HUES6 (cell line): ENCODE measurements at regions not wholly inside any gene's neighbourhood (a gene's known extent, or its start where the extent isn't known, plus 50 kb on each side); places are given as distances from the start of the nearest gene placed in this dataset.

ENCODE experiments used
- H3K27ac ChIP-seq: 2 replicates; pipeline ENCODE4 v1.7.0; 2013; ENCODE audit warnings: low read depth, mild to moderate bottlenecking, low read length, inconsistent platforms
- H3K27me3 ChIP-seq: 2 replicates; pipeline ENCODE4 v1.6.1; 2013; ENCODE audit warnings: low read length; ENCODE audit not compliant: control insufficient read depth, insufficient read depth
- H3K36me3 ChIP-seq: 2 replicates; pipeline ENCODE4 v1.6.1; 2013; ENCODE audit warnings: low read length; ENCODE audit not compliant: control insufficient read depth, insufficient read depth
- H3K4me1 ChIP-seq: 2 replicates; pipeline ENCODE4 v1.6.1; 2013; ENCODE audit warnings: low read length; ENCODE audit not compliant: control insufficient read depth, insufficient read depth
- H3K4me3 ChIP-seq: 2 replicates; pipeline ENCODE4 v1.5.1; 2013; ENCODE audit warnings: low read depth, low read length
- H3K9ac ChIP-seq: one replicate; pipeline ENCODE4 v1.6.1; 2013; ENCODE audit warnings: mild to moderate bottlenecking, low read length
- H3K9me3 ChIP-seq: 2 replicates; pipeline ENCODE4 v1.6.1; 2013; ENCODE audit warnings: low read depth, low read length; ENCODE audit not compliant: control insufficient read depth, insufficient read depth

- Histone ChIP-seq H3K27ac (no peak overlapping the region), H3K9ac (no peak overlapping the region), H3K4me3 (no peak overlapping the region), H3K9me3 (peaks cover 5% of the 10 kb centered on the region; the same call in 1 of the 2 replicates), H3K36me3 (no peaks in the 10 kb centered on the region), H3K27me3 (no peaks in the 10 kb centered on the region), H3K4me1 (no peaks in the 10 kb centered on the region)
Observed at GRCh38 chr14:36028665-36029064, 147.9 kb downstream of the PTCSC3 start.

GRCh38 chr14:36028218-36028617 is 148.3 kb downstream of the PTCSC3 start:
- Histone ChIP-seq H3K36me3 (no peaks in the 10 kb centered on the region), H3K9me3 (peaks cover 5% of the 10 kb centered on the region; the same call in 1 of the 2 replicates), H3K27ac (no peak overlapping the region), H3K9ac (no peak overlapping the region), H3K4me1 (no peaks in the 10 kb centered on the region), H3K4me3 (no peak overlapping the region), H3K27me3 (no peaks in the 10 kb centered on the region)

GRCh38 chr14:36027354-36027753 is 149.2 kb downstream of the PTCSC3 start:
- H3K4me3 ChIP-seq: no peak overlapping the region
- H3K4me1 ChIP-seq: no peaks in the 10 kb centered on the region
- H3K9me3 ChIP-seq: peaks cover 5% of the 10 kb centered on the region; the same call in 1 of the 2 replicates
- no peaks in the 10 kb centered on the region for H3K27me3 ChIP-seq
- no peak overlapping the region for H3K9ac ChIP-seq
- no peaks in the 10 kb centered on the region for H3K36me3 ChIP-seq
- H3K27ac ChIP-seq: no peak overlapping the region

- Histone ChIP-seq H3K9ac (no peak overlapping the region), H3K4me1 (no peaks in the 10 kb centered on the region), H3K27me3 (no peaks in the 10 kb centered on the region), H3K27ac (no peak overlapping the region), H3K4me3 (no peak overlapping the region), H3K36me3 (no peaks in the 10 kb centered on the region), H3K9me3 (no peaks in the 10 kb centered on the region)
Observed at GRCh38 chr14:36022765-36023410, 153.6 kb downstream of the PTCSC3 start.

GRCh38 chr14:36021591-36022320 is 154.8 kb downstream of the PTCSC3 start:
- no peak overlapping the region for H3K9ac ChIP-seq
- no peaks in the 10 kb centered on the region for H3K4me1 ChIP-seq
- H3K9me3 ChIP-seq: no peaks in the 10 kb centered on the region
- H3K27me3 ChIP-seq: no peaks in the 10 kb centered on the region
- no peak overlapping the region for H3K27ac ChIP-seq
- no peaks in the 10 kb centered on the region for H3K36me3 ChIP-seq
- H3K4me3 ChIP-seq: no peak overlapping the region

GRCh38 chr14:36021030-36021422 is 155.5 kb downstream of the PTCSC3 start:
- Histone ChIP-seq H3K4me1 (no peaks in the 10 kb centered on the region), H3K27me3 (no peaks in the 10 kb centered on the region), H3K36me3 (no peaks in the 10 kb centered on the region), H3K9me3 (no peaks in the 10 kb centered on the region), H3K9ac (no peak overlapping the region), H3K27ac (no peak overlapping the region), H3K4me3 (no peak overlapping the region)

- H3K9ac ChIP-seq: no peak overlapping the region
- no peaks in the 10 kb centered on the region for H3K27me3 ChIP-seq
- H3K36me3 ChIP-seq: no peaks in the 10 kb centered on the region
- H3K4me1 ChIP-seq: no peaks in the 10 kb centered on the region
- H3K27ac ChIP-seq: no peak overlapping the region
- no peaks in the 10 kb centered on the region for H3K9me3 ChIP-seq
- H3K4me3 ChIP-seq: no peak overlapping the region
Observed at GRCh38 chr14:36020120-36021029, 156.1 kb downstream of the PTCSC3 start.

- Histone ChIP-seq H3K4me3 (no peak overlapping the region), H3K9ac (no peak overlapping the region), H3K27me3 (no peaks in the 10 kb centered on the region), H3K9me3 (no peaks in the 10 kb centered on the region), H3K4me1 (no peaks in the 10 kb centered on the region), H3K36me3 (no peaks in the 10 kb centered on the region), H3K27ac (no peak overlapping the region)
Observed at GRCh38 chr14:36019126-36019525, 157.4 kb downstream of the PTCSC3 start.

- no peaks in the 10 kb centered on the region for H3K27me3 ChIP-seq
- H3K4me1 ChIP-seq: peaks cover 22% of the 10 kb centered on the region
- no peak overlapping the region for H3K9ac ChIP-seq
- H3K4me3 ChIP-seq: no peak overlapping the region
- no peaks in the 10 kb centered on the region for H3K36me3 ChIP-seq
- no peak overlapping the region for H3K27ac ChIP-seq
- no peaks in the 10 kb centered on the region for H3K9me3 ChIP-seq
Observed at GRCh38 chr14:36014236-36014635, 162.3 kb downstream of the PTCSC3 start.

GRCh38 chr14:36013483-36013882 is 163.0 kb downstream of the PTCSC3 start:
- no peaks in the 10 kb centered on the region for H3K9me3 ChIP-seq

GRCh38 chr14:36012621-36013020 is 163.9 kb downstream of the PTCSC3 start:
- Histone ChIP-seq H3K27me3 (no peaks in the 10 kb centered on the region), H3K9ac (no peak overlapping the region), H3K36me3 (no peaks in the 10 kb centered on the region)

More at GRCh38 chr14:36013483-36013882, 163.0 kb downstream of the PTCSC3 start:
- H3K4me3 ChIP-seq: no peak overlapping the region
- H3K27me3 ChIP-seq: no peaks in the 10 kb centered on the region
- no peak overlapping the region for H3K27ac ChIP-seq
- no peak overlapping the region for H3K9ac ChIP-seq
- H3K36me3 ChIP-seq: no peaks in the 10 kb centered on the region
- peaks cover 29% of the 10 kb centered on the region for H3K4me1 ChIP-seq

More at GRCh38 chr14:36012621-36013020, 163.9 kb downstream of the PTCSC3 start:
- Histone ChIP-seq H3K4me3 (no peak overlapping the region), H3K4me1 (peaks cover 29% of the 10 kb centered on the region), H3K27ac (no peak overlapping the region), H3K9me3 (no peaks in the 10 kb centered on the region)
